Stomach (tissue), 4 donors: ENCODE measurements at regions not wholly inside any gene's neighbourhood (a gene's known extent, or its start where the extent isn't known, plus 50 kb on each side); places are given as distances from the start of the nearest gene placed in this dataset.

Experiments used
- CTCF ChIP-seq, 7 experiments: fragments of 450-650 bp in 4 of 7; fragments of 200-600 bp in 3 of 7; sonication (generic) in 3 of 7; IDR thresholded peaks; one replicate each; pipeline ENCODE4 v1.5.1; 2016 to 2019; ENCODE audit warnings: antibody characterized with exemption in 7 of 7, control low read depth in 2 of 7, mild to moderate bottlenecking in 1 of 7
- POLR2AphosphoS5 ChIP-seq, 3 donors: sonication (generic); formaldehyde crosslinking; IDR thresholded peaks; one replicate each; pipeline ENCODE4 v1.6.1; 2016; ENCODE audit warnings: antibody characterized with exemption in 3 of 3

- TF ChIP-seq CTCF (IDR thresholded peaks at IDR 0.05) (no peak), POLR2AphosphoS5 (IDR thresholded peaks at IDR 0.05) (no peak)
Measured at GRCh38 chr2:16150456-16151280, 210.3 kb downstream of the MYCN start.
